Mesenchymal stem cell (in vitro differentiated cells and primary cell): ENCODE measurements at regions not wholly inside any gene's neighbourhood (a gene's known extent, or its start where the extent isn't known, plus 50 kb on each side); places are given as distances from the start of the nearest gene placed in this dataset.

ENCODE experiments used
- DNase-seq: peaks from one replicate; pipeline ENCODE4 v3.0.0-alpha.2; 2013
- H2AFZ ChIP-seq: one replicate; pipeline ENCODE4 v1.6.1; 2013; ENCODE audit warnings: low read depth, mild to moderate bottlenecking, control low read depth, inconsistent platforms, low read length, moderate library complexity
- H2AK5ac ChIP-seq: 2 replicates; pipeline ENCODE4 v1.6.1; 2013; ENCODE audit warnings: low read length, moderate library complexity, mild to moderate bottlenecking, inconsistent platforms; ENCODE audit not compliant: severe bottlenecking
- H2BK120ac ChIP-seq: one replicate; pipeline ENCODE4 v1.6.1; 2013; ENCODE audit warnings: low read depth, mild to moderate bottlenecking, inconsistent platforms, low read length, moderate library complexity
- H2BK12ac ChIP-seq, 2 experiments: one replicate each; pipeline ENCODE4 v1.6.1; 2013; ENCODE audit warnings: inconsistent platforms in 2 of 2, low read length in 2 of 2, mild to moderate bottlenecking in 2 of 2, moderate library complexity in 2 of 2, control low read depth in 1 of 2
- H2BK15ac ChIP-seq: one replicate; pipeline ENCODE4 v1.6.1; 2013; ENCODE audit warnings: mild to moderate bottlenecking, low read depth, inconsistent platforms; ENCODE audit not compliant: poor library complexity, severe bottlenecking
- H2BK5ac ChIP-seq: 2 replicates; pipeline ENCODE4 v1.6.1; 2013; ENCODE audit warnings: low read depth, mild to moderate bottlenecking, low read length, control low read depth, inconsistent platforms; ENCODE audit not compliant: poor library complexity, severe bottlenecking
- H3K14ac ChIP-seq, 2 experiments: one replicate each; pipeline ENCODE4 v1.6.1; 2013; ENCODE audit warnings: inconsistent platforms in 2 of 2, low read length in 2 of 2, control low read depth in 1 of 2, mild to moderate bottlenecking in 1 of 2, moderate library complexity in 1 of 2
- H3K18ac ChIP-seq, 2 experiments: one replicate each; pipeline ENCODE4 v1.6.1; 2013; ENCODE audit warnings: inconsistent platforms in 2 of 2, low read length in 2 of 2, control low read depth in 1 of 2, low read depth in 1 of 2, mild to moderate bottlenecking in 1 of 2
- H3K23ac ChIP-seq, 2 experiments: one replicate each; pipeline ENCODE4 v1.6.1; 2013; ENCODE audit warnings: inconsistent platforms in 2 of 2, low read length in 2 of 2, mild to moderate bottlenecking in 2 of 2, moderate library complexity in 2 of 2, control low read depth in 1 of 2
- H3K27ac ChIP-seq: 2 replicates; pipeline ENCODE4 v1.5.1; 2013; ENCODE audit warnings: mild to moderate bottlenecking, moderate library complexity, low read length, control low read depth, inconsistent platforms; ENCODE audit not compliant: poor library complexity, severe bottlenecking
- H3K27me3 ChIP-seq, 2 experiments: 2 replicates each; pipeline versions ENCODE4 v1.6.1 to v1.7.0; 2013; ENCODE audit warnings: low read length in 2 of 2, mild to moderate bottlenecking in 2 of 2, moderate library complexity in 2 of 2, control low read depth in 1 of 2, inconsistent platforms in 1 of 2; ENCODE audit not compliant: control insufficient read depth in 1 of 2, insufficient read depth in 1 of 2
- H3K36me3 ChIP-seq, 2 experiments: 2 replicates each; pipeline versions ENCODE4 v1.6.1 to v1.7.0; 2013; ENCODE audit warnings: low read length in 2 of 2, control low read depth in 1 of 2, inconsistent platforms in 1 of 2, low read depth in 1 of 2, mild to moderate bottlenecking in 1 of 2; ENCODE audit not compliant: insufficient read depth in 2 of 2, control insufficient read depth in 1 of 2
- H3K4ac ChIP-seq, 2 experiments: one replicate each; pipeline ENCODE4 v1.6.1; 2013; ENCODE audit warnings: inconsistent platforms in 2 of 2, low read length in 2 of 2, mild to moderate bottlenecking in 2 of 2, moderate library complexity in 2 of 2, control low read depth in 1 of 2, low read depth in 1 of 2
- H3K4me1 ChIP-seq: 2 replicates; pipeline ENCODE4 v1.6.1; 2013; ENCODE audit warnings: low read depth, low read length, control low read depth; ENCODE audit not compliant: control insufficient read depth, insufficient read depth
- H3K4me2 ChIP-seq: 2 replicates; pipeline ENCODE4 v1.6.1; 2013; ENCODE audit warnings: low read length, mild to moderate bottlenecking, inconsistent platforms; ENCODE audit not compliant: poor library complexity, severe bottlenecking
- H3K4me3 ChIP-seq, 2 experiments: 2 replicates each; pipeline versions ENCODE4 v1.5.1 to v1.7.0; 2013; ENCODE audit warnings: low read length in 2 of 2, mild to moderate bottlenecking in 2 of 2, control low read depth in 1 of 2, low read depth in 1 of 2; ENCODE audit not compliant: insufficient read depth in 1 of 2
- H3K79me1 ChIP-seq: replicated peaks from 2 replicates; pipeline ENCODE4 v1.6.1; 2013; ENCODE audit warnings: mild to moderate bottlenecking, control low read depth, low read length, inconsistent platforms; ENCODE audit not compliant: poor library complexity, severe bottlenecking
- H3K9ac ChIP-seq: 2 replicates; pipeline ENCODE4 v1.7.0; 2013; ENCODE audit warnings: mild to moderate bottlenecking, low read length, moderate library complexity
- H3K9me3 ChIP-seq: 2 replicates; pipeline ENCODE4 v1.7.0; 2013; ENCODE audit warnings: mild to moderate bottlenecking, low read length; ENCODE audit not compliant: control insufficient read depth
- H4K8ac ChIP-seq: one replicate; pipeline ENCODE4 v1.6.1; 2013; ENCODE audit warnings: inconsistent platforms, mild to moderate bottlenecking, low read length, moderate library complexity
- H4K91ac ChIP-seq: one replicate; pipeline ENCODE4 v1.6.1; 2013; ENCODE audit warnings: mild to moderate bottlenecking, low read length, inconsistent platforms
- WGBS: methylation state at CpG from one replicate; pipeline ENCODE4 v1.1.7; 2013; ENCODE audit warnings: mixed read lengths; 5-methylcytosine and 5-hydroxymethylcytosine counted together

GRCh38 chr5:81896764-81897163 lies 75.1 kb upstream of the ATG10 start:
- Histone ChIP-seq H2BK12ac (no peak overlapping the region), H2AK5ac (no peak overlapping the region)

DNA sequence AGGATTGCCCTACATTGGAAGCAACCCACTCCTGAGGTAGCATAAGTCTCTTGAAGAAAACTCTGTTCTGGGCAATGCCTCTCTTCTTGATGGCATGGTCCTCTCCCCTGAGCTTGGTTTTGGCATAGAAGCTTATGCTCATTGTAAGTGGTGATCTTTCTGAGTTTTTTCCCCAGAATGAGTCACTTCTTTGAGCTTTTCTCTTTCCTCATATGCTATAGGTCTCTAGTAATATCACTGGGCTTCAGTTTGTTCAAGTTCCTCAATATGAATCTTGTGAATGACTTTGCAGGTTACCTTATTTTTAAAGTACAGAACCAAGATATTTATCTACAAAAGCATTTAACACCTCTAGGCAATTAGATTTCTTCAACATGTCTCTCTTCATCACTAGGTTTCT lies 76.5 kb upstream of the ATG10 start:
- Histone ChIP-seq H2BK5ac (no peak overlapping the region), H2AK5ac (no peak overlapping the region), H3K27me3 (no peaks in the 10 kb centered on the region)

More at GRCh38 chr5:81896764-81897163, 75.1 kb upstream of the ATG10 start:
- Histone ChIP-seq H3K14ac (no peak overlapping the region), H3K9ac (no peak overlapping the region), H4K91ac (no peak overlapping the region), H3K18ac (no peak overlapping the region), H3K27me3 (no peaks in the 10 kb centered on the region), H3K4me2 (no peak overlapping the region), H3K4me3 (no peak overlapping the region), H3K27ac (no peak overlapping the region), H3K4me1 (no peaks in the 10 kb centered on the region), H2AFZ (no peak overlapping the region), H3K9me3 (no peaks in the 10 kb centered on the region), H3K23ac (no peak overlapping the region), H3K4ac (no peak overlapping the region), H2BK5ac (no peak overlapping the region), H4K8ac (no peak overlapping the region), H2BK120ac (no peak overlapping the region), H2BK15ac (no peak overlapping the region), H3K36me3 (no peaks in the 10 kb centered on the region), H3K79me1 (no peaks in the 10 kb centered on the region)
- DNase-seq, result no peak
- no CpG with 5 or more reads among the region's 1 CpG for WGBS

GRCh38 chr5:81893961-81894360 lies 77.9 kb upstream of the ATG10 start:
- Histone ChIP-seq H2BK12ac (no peak overlapping the region), H3K4me2 (no peak overlapping the region), H3K36me3 (no peaks in the 10 kb centered on the region), H3K23ac (no peak overlapping the region), H3K4me3 (no peak overlapping the region), H2AK5ac (no peak overlapping the region), H3K9me3 (no peaks in the 10 kb centered on the region), H4K91ac (no peak overlapping the region), H3K4ac (no peak overlapping the region), H3K4me1 (no peaks in the 10 kb centered on the region), H4K8ac (no peak overlapping the region), H3K79me1 (no peaks in the 10 kb centered on the region), H2BK15ac (no peak overlapping the region), H3K14ac (no peak overlapping the region), H3K18ac (no peak overlapping the region), H3K27me3 (no peaks in the 10 kb centered on the region), H3K27ac (no peak overlapping the region), H2BK5ac (no peak overlapping the region), H2AFZ (no peak overlapping the region), H3K9ac (no peak overlapping the region), H2BK120ac (no peak overlapping the region)
- WGBS, result 74% methylated on average over 4 of the region's 4 CpGs
- no peak for DNase-seq

More for the DNA sequence above, 76.5 kb upstream of the ATG10 start:
- Histone ChIP-seq H3K23ac (no peak overlapping the region), H3K9me3 (no peaks in the 10 kb centered on the region), H3K4me3 (no peak overlapping the region), H4K8ac (no peak overlapping the region), H3K4ac (no peak overlapping the region), H4K91ac (no peak overlapping the region), H2BK120ac (no peak overlapping the region), H3K14ac (no peak overlapping the region), H3K36me3 (no peaks in the 10 kb centered on the region), H3K4me1 (no peaks in the 10 kb centered on the region), H2BK12ac (no peak overlapping the region), H3K79me1 (no peaks in the 10 kb centered on the region), H2BK15ac (no peak overlapping the region), H3K4me2 (no peak overlapping the region), H2AFZ (no peak overlapping the region), H3K27ac (no peak overlapping the region), H3K9ac (no peak overlapping the region), H3K18ac (no peak overlapping the region)
- no peak for DNase-seq

DNA sequence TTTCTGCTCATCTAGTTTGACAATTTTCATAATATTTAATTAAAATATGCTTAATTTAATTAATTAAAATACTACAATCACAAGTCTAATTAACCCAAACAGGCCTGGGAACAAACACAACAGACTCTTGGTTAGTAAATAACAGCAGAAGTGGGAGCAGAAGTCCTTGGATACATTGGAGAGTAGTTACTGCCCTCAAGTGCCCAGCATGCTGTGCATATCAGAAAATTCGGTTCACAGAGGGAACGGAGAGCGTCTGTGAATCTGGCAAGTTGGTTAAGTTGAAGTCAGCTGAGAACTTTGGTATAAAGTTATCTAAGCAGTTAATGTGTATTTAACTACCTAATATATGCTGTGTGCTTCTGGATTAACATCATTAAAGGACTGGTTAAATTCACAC lies 87.0 kb upstream of the ATG10 start:
- 74% methylated on average over 3 of the region's 3 CpGs for WGBS

More for the DNA sequence above, 87.0 kb upstream of the ATG10 start:
- H2AK5ac ChIP-seq, result no peak overlapping the region
- no peaks in the 10 kb centered on the region for H3K9me3 ChIP-seq
- no peak overlapping the region for H3K18ac ChIP-seq
- no peak overlapping the region for H3K14ac ChIP-seq
- H3K27ac ChIP-seq, result no peak overlapping the region
- H3K36me3 ChIP-seq, result no peaks in the 10 kb centered on the region
- no peaks in the 10 kb centered on the region for H3K4me1 ChIP-seq
- no peaks in the 10 kb centered on the region for H3K27me3 ChIP-seq
- no peak overlapping the region for H3K4me3 ChIP-seq
- H3K79me1 ChIP-seq, result no peaks in the 10 kb centered on the region
- no peak overlapping the region for H3K4ac ChIP-seq
- DNase-seq, result no peak
- H3K4me2 ChIP-seq, result no peak overlapping the region
- no peak overlapping the region for H2BK5ac ChIP-seq
- no peak overlapping the region for H4K91ac ChIP-seq
- H2AFZ ChIP-seq, result no peak overlapping the region
- H3K23ac ChIP-seq, result no peak overlapping the region
- no peak overlapping the region for H2BK15ac ChIP-seq
- H2BK12ac ChIP-seq, result no peak overlapping the region
- no peak overlapping the region for H3K9ac ChIP-seq
- H2BK120ac ChIP-seq, result no peak overlapping the region
- H4K8ac ChIP-seq, result no peak overlapping the region
